ENCODE measurements at regions not wholly inside any gene's neighbourhood (a gene's known extent, or its start where the extent isn't known, plus 50 kb on each side); places are given as distances from the start of the nearest gene placed in this dataset.
A peak's percentile ranks its signal among the peaks of the same experiment; 100 is the strongest.

DNA sequence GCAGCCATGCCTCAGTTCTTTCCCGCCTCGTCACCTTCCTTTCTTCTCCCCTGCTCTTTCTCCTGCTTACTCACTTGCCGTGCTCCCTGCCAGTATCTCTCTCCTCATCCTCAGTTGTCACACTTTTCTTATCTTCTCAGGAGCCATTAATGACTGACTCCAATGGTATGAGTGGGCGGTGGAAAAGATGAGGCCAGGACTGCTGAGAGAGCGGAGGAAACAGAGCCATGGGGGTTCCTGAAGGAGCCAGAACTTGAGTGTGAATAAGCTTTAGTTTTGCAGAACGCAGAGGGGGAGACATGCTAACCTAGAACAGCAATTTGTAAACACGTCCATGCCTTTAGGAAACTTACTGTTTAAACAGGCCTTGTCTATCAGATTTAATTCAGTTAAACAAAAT, 126.5 kb downstream of the CHIC2 start:
- Mint-ChIP-seq H3K27me3 (peaks cover 0 to 7% of the 10 kb centered on the region in 2 donors), H3K9me3 (peaks cover 0 to 16% (median 14%) of the 10 kb centered on the region in 5 donors), H3K36me3 (peaks cover 2 to 24% (median 3%) of the 10 kb centered on the region in 3 donors), H3K4me3 (no peak overlapping the region), H3K4me1 (no peaks in the 10 kb centered on the region), H3K27ac (peak overlapping the region in 1 of 8 donors; percentile 26)
- no peaks in the 10 kb centered on the region for H3K27me3 ChIP-seq (ENCODE audit: insufficient read depth, low read length, poor library complexity, severe bottlenecking)
- no peak overlapping the region for H3K4me3 ChIP-seq (ENCODE audit: low read length)
- H3K27ac ChIP-seq (ENCODE audit: low read depth, low read length) = no peak overlapping the region
- POLR2A ChIA-PET = no interaction called here
- no peaks in the 10 kb centered on the region for H3K9me3 ChIP-seq (ENCODE audit: low read length)
- no peaks in the 10 kb centered on the region for H3K36me3 ChIP-seq (ENCODE audit: insufficient read depth, low read length)
- CTCF ChIA-PET = no interaction called here
- no peak for DNase-seq
- H3K4me1 ChIP-seq (ENCODE audit: insufficient read depth, low read length) = no peaks in the 10 kb centered on the region

DNA sequence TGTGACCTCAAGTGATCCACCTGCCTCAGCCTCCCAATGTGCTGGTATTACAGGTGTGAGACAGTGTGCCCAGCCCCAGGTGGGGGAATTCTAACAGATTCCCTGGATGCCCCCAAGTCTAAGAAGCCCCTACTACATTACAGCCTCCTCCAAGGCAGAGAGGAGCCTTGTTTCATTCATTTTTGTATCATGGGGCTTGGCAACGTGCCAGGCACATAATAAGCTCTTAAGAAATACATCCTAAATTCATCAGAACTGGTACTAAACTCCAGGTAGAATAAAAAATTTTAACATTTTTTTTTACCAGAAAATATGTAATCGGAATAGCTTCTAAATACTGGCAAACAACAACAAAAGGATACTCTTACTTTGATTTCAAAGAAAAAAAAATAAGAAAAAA, 127.1 kb downstream of the CHIC2 start:
- DNase-seq = no peak
- H3K36me3 Mint-ChIP-seq = peaks cover 2 to 27% (median 4%) of the 10 kb centered on the region in 3 donors
- no peaks in the 10 kb centered on the region for H3K27me3 ChIP-seq (ENCODE audit: insufficient read depth, low read length, poor library complexity, severe bottlenecking)
- H3K27ac Mint-ChIP-seq = no peak overlapping the region
- peaks cover 0 to 7% of the 10 kb centered on the region in 2 donors for H3K27me3 Mint-ChIP-seq
- H3K4me1 ChIP-seq (ENCODE audit: insufficient read depth, low read length) = no peaks in the 10 kb centered on the region
- no peaks in the 10 kb centered on the region for H3K9me3 ChIP-seq (ENCODE audit: low read length)
- H3K4me1 Mint-ChIP-seq = no peaks in the 10 kb centered on the region
- no peak overlapping the region for H3K4me3 Mint-ChIP-seq
- H3K9me3 Mint-ChIP-seq = peaks cover 0 to 16% (median 14%) of the 10 kb centered on the region in 5 donors
- CTCF ChIA-PET = no interaction called here
- POLR2A ChIA-PET = no interaction called here
- H3K27ac ChIP-seq (ENCODE audit: low read depth, low read length) = no peak overlapping the region
- H3K36me3 ChIP-seq (ENCODE audit: insufficient read depth, low read length) = no peaks in the 10 kb centered on the region
- H3K4me3 ChIP-seq (ENCODE audit: low read length) = no peak overlapping the region

DNA sequence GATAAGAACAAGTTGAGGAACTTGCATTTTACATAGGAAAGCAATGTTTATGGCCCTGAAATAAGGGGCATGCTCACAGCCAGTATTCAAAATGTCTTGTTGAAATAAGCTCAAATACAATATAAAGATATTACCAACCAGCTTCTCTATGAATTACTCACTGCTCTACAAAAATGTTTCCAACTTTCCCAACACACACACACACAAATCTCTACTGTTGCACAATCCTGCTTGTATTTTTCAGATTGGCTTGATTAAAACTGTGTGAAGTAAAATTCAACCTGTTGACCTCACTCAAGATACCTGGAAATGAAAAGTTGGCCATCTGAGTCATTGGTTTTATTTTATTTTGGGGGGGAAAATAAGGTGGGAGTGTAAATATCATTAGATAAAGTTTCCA, 128.6 kb downstream of the CHIC2 start:
- no peaks in the 10 kb centered on the region for H3K4me1 Mint-ChIP-seq
- H3K9me3 ChIP-seq (ENCODE audit: low read length) = no peaks in the 10 kb centered on the region
- no peaks in the 10 kb centered on the region for H3K4me1 ChIP-seq (ENCODE audit: insufficient read depth, low read length)
- POLR2A ChIA-PET = no interaction called here
- H3K36me3 ChIP-seq (ENCODE audit: insufficient read depth, low read length) = no peaks in the 10 kb centered on the region
- peaks cover 2 to 27% (median 4%) of the 10 kb centered on the region in 3 donors for H3K36me3 Mint-ChIP-seq
- DNase-seq = no peak
- no peak overlapping the region for H3K4me3 Mint-ChIP-seq
- H3K4me3 ChIP-seq (ENCODE audit: low read length) = no peak overlapping the region
- H3K27me3 ChIP-seq (ENCODE audit: insufficient read depth, low read length, poor library complexity, severe bottlenecking) = no peaks in the 10 kb centered on the region
- peaks cover 0 to 16% (median 10%) of the 10 kb centered on the region in 5 donors for H3K9me3 Mint-ChIP-seq
- CTCF ChIA-PET = no interaction called here
- no peak overlapping the region for H3K27ac Mint-ChIP-seq
- H3K27me3 Mint-ChIP-seq = peaks cover 0 to 11% of the 10 kb centered on the region in 2 donors
- no peak overlapping the region for H3K27ac ChIP-seq (ENCODE audit: low read depth, low read length)

DNA sequence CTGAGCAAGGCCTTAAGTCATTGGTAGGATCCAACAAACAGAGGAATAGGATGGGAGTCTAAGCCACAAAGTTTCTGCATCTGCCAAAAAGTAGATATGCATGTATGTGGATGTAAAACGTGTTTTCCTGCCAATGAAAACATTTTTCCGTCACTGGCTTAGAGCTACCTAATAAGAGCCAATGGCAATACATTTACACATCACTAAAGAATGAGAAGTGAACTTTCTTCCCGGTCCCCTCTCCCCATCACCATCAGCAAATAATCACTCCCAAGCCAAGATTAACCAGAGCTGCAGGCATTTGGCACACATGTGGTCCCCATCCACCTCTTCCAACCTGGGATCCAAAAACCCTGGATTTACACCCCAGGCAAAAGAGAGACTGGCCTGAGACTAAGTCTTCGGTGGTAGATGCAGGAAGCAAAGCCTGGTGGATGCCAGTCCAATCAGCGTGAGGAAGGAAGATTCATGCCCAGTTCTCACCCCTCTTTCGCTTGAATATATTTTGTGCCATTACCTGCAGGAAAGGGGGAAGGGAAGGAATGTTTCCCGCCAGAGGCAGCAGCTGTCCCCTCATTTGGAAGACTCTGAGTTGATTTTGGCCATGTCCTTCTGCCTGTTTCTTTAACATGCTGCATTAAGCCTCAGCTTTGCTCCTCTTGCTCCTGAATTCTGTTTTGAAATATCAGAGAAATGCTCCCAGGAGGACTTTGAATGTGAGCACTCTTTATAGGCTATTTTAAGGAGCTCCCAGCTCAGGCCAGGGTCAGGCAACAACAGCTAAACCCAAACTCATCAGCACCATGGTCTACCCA, 131.4 kb downstream of the CHIC2 start:
- no peaks in the 10 kb centered on the region for H3K4me1 ChIP-seq (ENCODE audit: insufficient read depth, low read length)
- no peak overlapping the region for H3K4me3 ChIP-seq (ENCODE audit: low read length)
- no peaks in the 10 kb centered on the region for H3K36me3 ChIP-seq (ENCODE audit: insufficient read depth, low read length)
- Mint-ChIP-seq H3K4me1 (no peaks in the 10 kb centered on the region), H3K27me3 (peaks cover 0 to 4% of the 10 kb centered on the region in 2 donors), H3K4me3 (no peak overlapping the region), H3K36me3 (peaks cover 0 to 9% (median 4%) of the 10 kb centered on the region in 3 donors), H3K9me3 (no peaks in the 10 kb centered on the region), H3K27ac (no peak overlapping the region)
- CTCF ChIA-PET = interaction anchor here (1.1 to 5.8 kb wide), 2 partner anchors 283 to 301 kb away, joined by 4 to 95 read pairs; no protein-coding TSS in a partner anchor
- DNase-seq = no peak
- H3K9me3 ChIP-seq (ENCODE audit: low read length) = no peaks in the 10 kb centered on the region
- no peak overlapping the region for H3K27ac ChIP-seq (ENCODE audit: low read depth, low read length)
- H3K27me3 ChIP-seq (ENCODE audit: insufficient read depth, low read length, poor library complexity, severe bottlenecking) = no peaks in the 10 kb centered on the region
- POLR2A ChIA-PET = no interaction called here

DNA sequence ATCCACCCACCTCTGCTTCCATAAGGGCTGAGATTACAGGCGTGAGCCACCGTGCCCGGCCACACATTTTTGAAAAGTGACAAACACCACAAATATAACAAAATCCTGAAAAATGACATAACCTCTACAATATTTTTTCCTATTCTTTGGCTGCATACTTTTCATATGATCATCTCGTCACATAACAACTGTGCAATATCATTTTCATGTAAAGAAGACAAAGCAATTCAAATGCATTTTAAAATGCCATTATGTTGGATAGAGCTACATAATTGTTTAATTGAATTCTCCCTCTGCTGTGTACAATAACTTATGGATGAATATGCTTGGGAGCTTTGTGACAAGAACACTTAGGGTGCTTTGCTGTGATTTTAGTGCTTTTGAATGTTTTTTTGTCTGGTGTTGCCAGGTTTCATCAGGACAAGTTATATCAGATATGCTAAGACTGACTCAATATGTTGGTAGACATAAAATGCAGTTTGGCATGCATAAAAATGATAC, 132.9 kb downstream of the CHIC2 start:
- no peak overlapping the region for H3K4me3 Mint-ChIP-seq
- no peaks in the 10 kb centered on the region for H3K9me3 Mint-ChIP-seq
- Histone ChIP-seq H3K4me1 (ENCODE audit: insufficient read depth, low read length) (no peaks in the 10 kb centered on the region), H3K36me3 (ENCODE audit: insufficient read depth, low read length) (no peaks in the 10 kb centered on the region), H3K27me3 (ENCODE audit: insufficient read depth, low read length, poor library complexity, severe bottlenecking) (no peaks in the 10 kb centered on the region), H3K27ac (ENCODE audit: low read depth, low read length) (no peak overlapping the region), H3K4me3 (ENCODE audit: low read length) (no peak overlapping the region), H3K9me3 (ENCODE audit: low read length) (no peaks in the 10 kb centered on the region)
- H3K36me3 Mint-ChIP-seq = peaks cover 0 to 9% (median 2%) of the 10 kb centered on the region in 3 donors
- no peak overlapping the region for H3K27ac Mint-ChIP-seq
- DNase-seq = no peak
- ChIA-PET CTCF (interaction anchor here (2.6 to 5.8 kb wide), 3 partner anchors 10 to 302 kb away, joined by 10 to 95 read pairs (median 82); no protein-coding TSS in a partner anchor), POLR2A (no interaction called here)
- no peaks in the 10 kb centered on the region for H3K4me1 Mint-ChIP-seq
- H3K27me3 Mint-ChIP-seq = peaks cover 0 to 4% of the 10 kb centered on the region in 2 donors

DNA sequence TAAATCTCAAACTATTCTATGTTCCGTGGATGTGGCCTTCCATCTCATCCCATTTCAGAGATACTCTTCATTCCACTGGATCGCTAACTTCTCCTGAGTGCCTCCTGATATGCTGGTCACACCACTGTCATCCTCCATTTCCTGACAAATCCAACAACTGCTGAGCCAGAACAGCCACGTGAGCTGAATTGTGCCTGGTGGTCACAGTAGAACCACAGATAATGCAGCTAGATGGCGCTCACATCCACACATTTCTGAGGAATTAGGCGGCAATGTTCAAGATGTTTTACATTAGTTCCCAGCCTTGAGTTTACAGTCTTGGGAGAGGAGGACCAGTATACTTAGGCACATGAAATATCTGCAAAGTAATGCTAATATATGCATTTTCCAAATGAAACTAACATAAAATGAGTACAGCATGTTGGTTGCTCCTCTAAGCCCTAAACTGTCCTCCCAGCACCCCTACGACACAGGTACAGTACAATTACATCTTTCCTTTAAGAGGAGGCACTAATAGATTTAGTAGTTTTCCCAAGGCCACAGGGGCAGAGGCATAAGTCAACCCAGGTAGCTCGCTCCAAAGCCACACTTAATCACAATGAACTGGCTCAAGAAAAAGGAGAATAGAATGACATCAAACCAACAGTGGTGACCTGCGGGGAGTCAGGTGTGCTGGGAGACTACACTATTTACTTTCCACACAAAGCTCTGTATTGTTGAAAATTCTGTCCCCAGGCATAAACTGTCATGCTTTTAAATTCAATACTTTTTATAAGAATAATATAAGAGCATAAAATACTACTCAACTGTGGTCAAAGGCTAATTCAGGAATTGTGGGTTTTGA, 134.2 kb downstream of the CHIC2 start:
- Histone ChIP-seq H3K4me3 (ENCODE audit: low read length) (no peak overlapping the region), H3K27me3 (ENCODE audit: insufficient read depth, low read length, poor library complexity, severe bottlenecking) (no peaks in the 10 kb centered on the region), H3K9me3 (ENCODE audit: low read length) (no peaks in the 10 kb centered on the region), H3K27ac (ENCODE audit: low read depth, low read length) (no peak overlapping the region), H3K4me1 (ENCODE audit: insufficient read depth, low read length) (no peaks in the 10 kb centered on the region), H3K36me3 (ENCODE audit: insufficient read depth, low read length) (no peaks in the 10 kb centered on the region)
- Mint-ChIP-seq H3K4me3 (no peak overlapping the region), H3K36me3 (peaks cover 0 to 4% (median 2%) of the 10 kb centered on the region in 3 donors), H3K27me3 (peaks cover 0 to 4% of the 10 kb centered on the region in 2 donors), H3K9me3 (no peaks in the 10 kb centered on the region), H3K4me1 (no peaks in the 10 kb centered on the region), H3K27ac (no peak overlapping the region)
- DNase-seq = peak; percentile 22 to 62 (median 41)
- ChIA-PET CTCF (interaction anchor here (0.6 to 5.8 kb wide), 14 partner anchors 9 to 736 kb away, joined by 3 to 95 read pairs (median 4); no protein-coding TSS in a partner anchor), POLR2A (interaction anchor here (0.5 kb wide), 1 partner anchor 55 kb away, joined by 6 read pairs; no protein-coding TSS in a partner anchor)

DNA sequence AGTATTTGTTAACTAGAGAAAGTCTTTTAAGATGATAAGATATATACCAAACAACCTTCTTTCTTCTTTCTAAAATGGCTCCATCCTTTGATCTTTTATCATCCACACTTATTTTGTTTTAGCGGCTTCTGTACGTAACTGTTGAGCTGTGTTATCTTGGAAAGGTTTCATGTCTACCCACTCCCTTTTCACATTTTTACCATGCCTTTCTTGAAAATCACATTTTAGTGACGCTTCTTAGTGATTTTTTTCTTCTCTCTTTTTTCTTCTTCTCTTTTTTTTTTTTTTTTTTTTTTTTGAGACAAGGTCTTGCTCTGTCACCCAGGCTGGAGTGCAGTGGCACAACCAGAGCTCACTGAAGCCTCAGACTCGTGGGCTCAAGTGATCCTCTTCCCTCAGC, 135.1 kb downstream of the CHIC2 start:
- no peak for DNase-seq
- Histone ChIP-seq H3K4me3 (ENCODE audit: low read length) (no peak overlapping the region), H3K4me1 (ENCODE audit: insufficient read depth, low read length) (no peaks in the 10 kb centered on the region), H3K9me3 (ENCODE audit: low read length) (no peaks in the 10 kb centered on the region), H3K27me3 (ENCODE audit: insufficient read depth, low read length, poor library complexity, severe bottlenecking) (no peaks in the 10 kb centered on the region), H3K36me3 (ENCODE audit: insufficient read depth, low read length) (no peaks in the 10 kb centered on the region), H3K27ac (ENCODE audit: low read depth, low read length) (no peak overlapping the region)
- POLR2A ChIA-PET = no interaction called here
- H3K9me3 Mint-ChIP-seq = no peaks in the 10 kb centered on the region
- no peak overlapping the region for H3K27ac Mint-ChIP-seq
- H3K36me3 Mint-ChIP-seq = peaks cover 0 to 4% (median 2%) of the 10 kb centered on the region in 3 donors
- H3K4me3 Mint-ChIP-seq = no peak overlapping the region
- CTCF ChIA-PET = interaction anchor here (0.6 to 5.8 kb wide), 14 partner anchors 8 to 735 kb away, joined by 3 to 95 read pairs (median 4); no protein-coding TSS in a partner anchor
- H3K4me1 Mint-ChIP-seq = no peaks in the 10 kb centered on the region
- H3K27me3 Mint-ChIP-seq = peaks cover 0 to 4% of the 10 kb centered on the region in 2 donors
